ENCODE measurements at regions not wholly inside any gene's neighbourhood (a gene's known extent, or its start where the extent isn't known, plus 50 kb on each side); places are given as distances from the start of the nearest gene placed in this dataset.

DNA sequence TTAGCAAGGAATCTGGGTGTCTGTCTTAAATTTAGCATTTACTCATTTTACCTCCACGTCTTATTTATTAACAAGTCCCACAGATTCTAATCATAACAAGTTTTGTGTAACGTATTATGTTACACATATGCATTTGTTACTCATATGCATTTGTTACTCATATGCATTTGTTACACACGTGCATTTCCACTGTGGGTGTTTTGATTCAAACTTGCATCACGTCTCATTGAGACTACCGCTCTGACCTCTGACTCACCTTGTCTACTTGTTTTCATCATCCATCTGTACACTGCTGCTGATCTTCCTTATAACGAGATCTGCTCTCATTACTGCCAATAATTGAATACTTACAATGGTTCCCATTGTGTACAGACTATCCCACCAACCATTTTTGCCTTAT, 1141.4 kb downstream of the TBL1XR1 start:
- ChIA-PET POLR2A (ENCODE audit: low non-redundant PET) (no interaction called here), CTCF (no interaction called here)
- intact Hi-C loops (cut with micrococcal nuclease; ENCODE audit: unreplicated experiment) = no loop called here
- Histone ChIP-seq H3K4me3 (ENCODE audit: low read depth, low read length, poor library complexity, severe bottlenecking) (no peak overlapping the region), H3K9me3 (ENCODE audit: low read depth, low read length, poor library complexity, severe bottlenecking) (no peaks in the 10 kb centered on the region), H3K4me1 (ENCODE audit: insufficient read depth, low read length, poor library complexity, severe bottlenecking) (no peaks in the 10 kb centered on the region), H3K27ac (ENCODE audit: low read depth, low read length, poor library complexity, severe bottlenecking) (no peak overlapping the region), H3K36me3 (ENCODE audit: insufficient read depth, low read length, poor library complexity, severe bottlenecking) (no peaks in the 10 kb centered on the region), H3K27me3 (replicated peaks; ENCODE audit: insufficient read depth, low read depth, low read length, poor library complexity) (no peaks in the 10 kb centered on the region)
- DNase-seq (ENCODE audit: low spot score) = no peak
- TF ChIP-seq, protein P1, sequence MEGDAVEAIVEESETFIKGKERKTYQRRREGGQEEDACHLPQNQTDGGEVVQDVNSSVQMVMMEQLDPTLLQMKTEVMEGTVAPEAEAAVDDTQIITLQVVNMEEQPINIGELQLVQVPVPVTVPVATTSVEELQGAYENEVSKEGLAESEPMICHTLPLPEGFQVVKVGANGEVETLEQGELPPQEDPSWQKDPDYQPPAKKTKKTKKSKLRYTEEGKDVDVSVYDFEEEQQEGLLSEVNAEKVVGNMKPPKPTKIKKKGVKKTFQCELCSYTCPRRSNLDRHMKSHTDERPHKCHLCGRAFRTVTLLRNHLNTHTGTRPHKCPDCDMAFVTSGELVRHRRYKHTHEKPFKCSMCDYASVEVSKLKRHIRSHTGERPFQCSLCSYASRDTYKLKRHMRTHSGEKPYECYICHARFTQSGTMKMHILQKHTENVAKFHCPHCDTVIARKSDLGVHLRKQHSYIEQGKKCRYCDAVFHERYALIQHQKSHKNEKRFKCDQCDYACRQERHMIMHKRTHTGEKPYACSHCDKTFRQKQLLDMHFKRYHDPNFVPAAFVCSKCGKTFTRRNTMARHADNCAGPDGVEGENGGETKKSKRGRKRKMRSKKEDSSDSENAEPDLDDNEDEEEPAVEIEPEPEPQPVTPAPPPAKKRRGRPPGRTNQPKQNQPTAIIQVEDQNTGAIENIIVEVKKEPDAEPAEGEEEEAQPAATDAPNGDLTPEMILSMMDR (conservative IDR thresholded peaks at IDR 0.05; ENCODE audit: low read depth, low read length) = no peak
- TF ChIP-seq EZH2 (IDR thresholded peaks at IDR 0.05; ENCODE audit: borderline replicate concordance, low read depth, low read length, poor library complexity, severe bottlenecking) = no peak
- BruUV-seq (replicated peaks) = no TSS peak

DNA sequence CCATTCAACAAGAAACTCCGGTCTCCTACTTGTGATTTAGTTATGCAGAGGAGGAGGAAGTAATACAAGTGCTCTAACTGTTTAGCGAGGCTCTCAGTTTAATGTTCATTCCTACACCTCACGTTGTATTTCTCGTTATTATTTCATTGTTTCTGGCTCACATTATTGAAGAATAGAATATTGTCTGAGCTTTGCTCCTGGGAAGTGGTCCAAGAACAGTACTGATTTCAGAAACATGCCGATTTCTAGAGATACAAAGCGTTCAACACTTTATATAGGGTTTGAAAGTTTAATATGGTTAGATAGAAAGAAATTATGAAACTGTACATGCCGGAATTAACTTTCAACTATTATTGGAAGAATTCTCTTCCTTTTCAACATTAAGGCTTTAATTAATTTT, 1145.5 kb downstream of the TBL1XR1 start:
- intact Hi-C loops (cut with micrococcal nuclease; ENCODE audit: unreplicated experiment) = no loop called here
- BruUV-seq (replicated peaks) = no TSS peak

GRCh38 chr3:176046703-176047102, 1150.6 kb downstream of the TBL1XR1 start:
- Histone ChIP-seq H3K36me3 (ENCODE audit: insufficient read depth, low read length, poor library complexity, severe bottlenecking) (no peaks in the 10 kb centered on the region), H3K27ac (ENCODE audit: low read depth, low read length, poor library complexity, severe bottlenecking) (no peak overlapping the region), H3K4me3 (ENCODE audit: low read depth, low read length, poor library complexity, severe bottlenecking) (no peak overlapping the region), H3K4me1 (ENCODE audit: insufficient read depth, low read length, poor library complexity, severe bottlenecking) (no peaks in the 10 kb centered on the region), H3K27me3 (replicated peaks; ENCODE audit: insufficient read depth, low read depth, low read length, poor library complexity) (no peaks in the 10 kb centered on the region), H3K9me3 (ENCODE audit: low read depth, low read length, poor library complexity, severe bottlenecking) (no peaks in the 10 kb centered on the region)
- intact Hi-C loops (cut with micrococcal nuclease; ENCODE audit: unreplicated experiment) = no loop called here
- TF ChIP-seq, protein P1 (conservative IDR thresholded peaks at IDR 0.05; ENCODE audit: low read depth, low read length) = no peak
- no peak for TF ChIP-seq EZH2 (IDR thresholded peaks at IDR 0.05; ENCODE audit: borderline replicate concordance, low read depth, low read length, poor library complexity, severe bottlenecking)
- BruUV-seq (replicated peaks) = no TSS peak
- DNase-seq (ENCODE audit: low spot score) = no peak
- ChIA-PET CTCF (no interaction called here), POLR2A (ENCODE audit: low non-redundant PET) (no interaction called here)

More for the DNA sequence above, 1145.5 kb downstream of the TBL1XR1 start:
- no peak overlapping the region for H3K27ac ChIP-seq (ENCODE audit: low read depth, low read length, poor library complexity, severe bottlenecking)
- H3K27me3 ChIP-seq (replicated peaks; ENCODE audit: insufficient read depth, low read depth, low read length, poor library complexity) = no peaks in the 10 kb centered on the region
- TF ChIP-seq, protein P1 (conservative IDR thresholded peaks at IDR 0.05; ENCODE audit: low read depth, low read length) = no peak
- no peak for TF ChIP-seq EZH2 (IDR thresholded peaks at IDR 0.05; ENCODE audit: borderline replicate concordance, low read depth, low read length, poor library complexity, severe bottlenecking)
- H3K9me3 ChIP-seq (ENCODE audit: low read depth, low read length, poor library complexity, severe bottlenecking) = no peaks in the 10 kb centered on the region
- no peaks in the 10 kb centered on the region for H3K36me3 ChIP-seq (ENCODE audit: insufficient read depth, low read length, poor library complexity, severe bottlenecking)
- ChIA-PET POLR2A (ENCODE audit: low non-redundant PET) (no interaction called here), CTCF (no interaction called here)
- no peaks in the 10 kb centered on the region for H3K4me1 ChIP-seq (ENCODE audit: insufficient read depth, low read length, poor library complexity, severe bottlenecking)
- H3K4me3 ChIP-seq (ENCODE audit: low read depth, low read length, poor library complexity, severe bottlenecking) = no peak overlapping the region
- no peak for DNase-seq (ENCODE audit: low spot score)
